ENCODE measurements at regions not wholly inside any gene's neighbourhood (a gene's known extent, or its start where the extent isn't known, plus 50 kb on each side); places are given as distances from the start of the nearest gene placed in this dataset.
A peak's percentile ranks its signal among the peaks of the same experiment; 100 is the strongest.

DNA sequence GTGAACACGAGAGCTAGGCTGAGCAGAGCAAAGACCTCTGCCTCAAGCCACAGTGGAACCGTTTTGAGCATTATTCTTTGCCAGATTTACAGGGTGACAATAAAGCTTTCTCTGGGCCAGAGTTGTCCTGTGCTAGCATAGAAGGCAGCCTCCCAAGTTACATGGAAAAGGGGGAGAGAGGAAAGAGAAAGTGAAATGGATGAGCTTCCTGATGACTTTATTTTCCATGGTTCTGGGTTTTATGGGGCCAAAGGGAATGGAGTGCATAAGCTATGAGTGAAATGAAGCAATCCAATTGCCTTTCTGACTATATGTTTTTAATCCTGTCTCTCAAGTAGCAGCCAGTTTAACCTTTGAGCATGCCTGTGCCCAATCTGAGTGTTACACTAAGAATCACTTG lies 428.4 kb downstream of the COG6 start:
- DNase-seq = no peak

GRCh38 chr13:40084934-40085333 lies 429.5 kb downstream of the COG6 start:
- DNase-seq = no peak

- no peak for DNase-seq
Measured at GRCh38 chr13:40087091-40088002, 431.9 kb downstream of the COG6 start.

- no peak for DNase-seq
Measured at GRCh38 chr13:40094056-40094455, 438.6 kb downstream of the COG6 start.

DNA sequence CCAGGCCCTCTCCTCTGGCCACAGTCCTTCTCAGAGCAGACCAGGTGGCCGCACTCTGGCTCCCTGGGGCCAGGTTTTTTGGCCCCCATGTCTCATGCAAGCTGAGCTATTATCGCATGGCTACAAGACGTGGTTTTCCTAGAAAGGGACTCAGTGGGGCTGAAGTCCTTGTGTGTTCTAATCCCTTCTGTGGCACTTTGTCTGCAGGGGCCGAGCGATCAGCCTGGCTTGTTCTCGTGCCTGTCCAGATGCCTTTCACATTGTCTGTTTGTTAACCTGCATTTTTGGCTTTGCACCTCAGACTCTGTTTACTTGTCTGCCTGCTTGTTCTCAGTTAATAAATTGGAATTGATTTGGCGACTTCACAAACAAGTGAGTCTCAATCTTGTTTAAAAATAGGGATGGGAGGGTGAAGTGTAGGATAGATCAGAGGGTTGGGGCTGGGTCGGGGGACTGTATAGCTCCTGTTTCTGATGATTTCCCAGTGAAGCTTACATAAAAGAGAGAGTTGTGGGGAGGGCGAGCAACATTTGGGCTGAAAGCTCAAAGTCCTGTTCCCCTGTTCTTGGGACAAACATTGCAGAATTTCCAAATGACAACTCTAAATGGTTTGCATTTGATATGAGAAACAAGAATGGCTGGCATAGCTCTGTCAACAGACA lies 440.4 kb downstream of the COG6 start:
- no peak for DNase-seq

GRCh38 chr13:40096357-40096901 lies 441.0 kb downstream of the COG6 start:
- peak; percentile 4 to 9 for DNase-seq

GRCh38 chr13:40098246-40098645 lies 442.8 kb downstream of the COG6 start:
- DNase-seq = no peak

DNA sequence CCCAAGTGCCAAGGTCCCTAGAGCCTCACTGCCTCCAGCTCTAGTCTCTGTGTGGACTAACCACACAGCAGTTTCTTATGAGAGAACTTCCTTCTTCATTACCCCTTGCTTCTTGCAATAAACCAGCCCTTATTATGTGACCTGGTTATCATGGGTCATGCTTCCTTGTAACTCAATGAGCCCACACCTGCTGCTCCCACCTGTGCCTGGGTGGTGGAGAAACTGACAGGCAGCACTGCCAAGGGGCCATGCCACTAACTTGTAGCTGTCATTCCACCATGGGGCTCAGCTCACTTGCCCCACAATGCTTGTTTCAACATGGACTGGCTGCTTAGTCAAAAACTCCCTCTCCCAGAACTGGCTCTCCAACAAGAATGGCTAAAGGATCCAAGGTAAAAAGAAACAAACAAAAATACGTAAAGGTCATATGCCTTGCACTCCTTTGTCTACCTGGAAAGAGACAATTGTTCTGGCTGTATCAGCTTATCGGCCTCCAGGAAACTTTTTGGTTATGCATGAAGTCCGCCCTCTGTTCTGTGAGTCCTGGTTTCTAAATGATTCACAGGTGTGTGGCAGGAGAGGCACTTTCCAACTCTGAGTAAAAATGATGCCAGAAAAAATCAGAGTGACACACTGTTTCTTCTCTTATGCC lies 446.4 kb downstream of the COG6 start:
- DNase-seq = no peak

DNA sequence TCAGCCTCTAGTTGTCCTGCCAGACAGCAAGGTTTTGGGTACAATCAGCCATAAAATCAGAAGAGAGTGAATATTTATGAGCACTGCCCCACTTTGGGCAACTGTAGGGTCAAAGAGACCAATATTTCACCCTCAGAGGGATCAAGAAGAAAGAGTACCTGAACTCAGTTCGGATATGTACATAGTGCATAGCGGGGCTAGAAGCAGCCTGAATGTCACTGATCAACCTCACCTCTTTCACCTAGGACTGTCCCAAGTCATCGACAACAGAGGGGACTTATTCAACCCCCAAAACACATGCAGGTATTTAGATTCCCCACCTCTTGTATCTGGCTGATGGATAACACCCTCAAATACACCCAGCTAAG lies 446.9 kb downstream of the COG6 start:
- DNase-seq = no peak

- peak in 1 of 2 donors; percentile 17 for DNase-seq
Measured at GRCh38 chr13:40102854-40103253, 447.4 kb downstream of the COG6 start.

GRCh38 chr13:40103864-40104263 lies 448.4 kb downstream of the COG6 start:
- no peak for DNase-seq

- no peak for DNase-seq
Measured at GRCh38 chr13:40105231-40105630, 449.8 kb downstream of the COG6 start.

- DNase-seq = no peak
Measured at GRCh38 chr13:40109351-40109844, 453.9 kb downstream of the COG6 start.

DNA sequence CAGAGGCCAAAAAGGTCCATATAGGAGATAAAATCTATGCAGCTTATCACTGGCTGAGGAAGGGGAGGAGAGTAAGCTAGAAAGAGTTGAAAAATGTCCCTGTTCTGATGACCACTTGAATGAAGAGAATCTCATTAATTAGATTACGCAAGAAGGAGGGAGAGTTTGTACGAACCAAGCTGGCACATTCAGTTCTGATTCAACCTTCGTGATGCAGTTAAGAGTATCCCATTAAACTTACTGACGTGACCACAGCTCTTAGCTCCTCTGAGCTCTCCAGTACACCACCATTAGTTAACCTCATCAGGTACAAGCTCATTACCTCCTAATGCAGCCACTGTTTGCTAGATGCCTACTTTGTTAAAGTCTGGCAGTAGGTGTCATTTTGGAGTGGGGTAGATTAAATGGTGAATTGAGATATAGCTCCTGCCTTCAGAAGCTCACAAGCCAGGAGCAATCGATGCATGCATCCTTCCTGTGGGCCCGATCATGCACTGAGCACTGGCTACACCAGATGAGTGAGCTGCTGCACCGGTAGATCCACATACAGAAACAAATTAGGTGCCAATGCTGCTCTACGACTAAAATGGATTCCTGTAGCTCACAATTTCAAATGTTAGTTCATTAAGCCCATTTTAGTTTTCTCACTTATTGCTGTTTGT lies 458.3 kb downstream of the COG6 start:
- DNase-seq = no peak

DNA sequence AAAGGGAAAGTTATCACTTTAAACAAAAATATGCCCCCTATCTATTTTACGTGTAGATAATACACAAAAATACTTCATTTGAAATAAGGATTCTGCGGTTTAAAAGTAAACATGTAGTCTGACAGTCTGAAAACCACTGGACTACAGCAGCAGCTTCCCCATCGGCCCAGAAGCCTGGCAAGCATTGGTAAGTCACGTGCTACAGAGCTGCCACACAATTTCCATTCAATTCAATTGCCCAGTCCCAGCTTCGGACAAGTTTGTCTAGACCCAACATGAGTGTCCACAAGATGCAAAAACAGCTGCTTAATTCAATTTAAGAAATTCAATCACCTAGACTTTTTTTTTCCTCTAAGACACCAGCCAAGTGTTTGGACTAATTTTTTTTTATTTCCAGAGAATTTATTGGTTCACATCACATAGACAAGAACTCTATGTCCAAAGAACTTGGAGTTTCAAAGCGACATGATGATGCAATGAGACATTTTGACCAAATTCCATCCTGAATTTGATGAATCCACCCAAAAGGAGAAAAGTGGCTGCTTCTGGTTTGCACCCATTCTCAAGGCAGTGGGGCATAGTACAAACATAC lies 458.9 kb downstream of the COG6 start:
- no peak for DNase-seq

DNA sequence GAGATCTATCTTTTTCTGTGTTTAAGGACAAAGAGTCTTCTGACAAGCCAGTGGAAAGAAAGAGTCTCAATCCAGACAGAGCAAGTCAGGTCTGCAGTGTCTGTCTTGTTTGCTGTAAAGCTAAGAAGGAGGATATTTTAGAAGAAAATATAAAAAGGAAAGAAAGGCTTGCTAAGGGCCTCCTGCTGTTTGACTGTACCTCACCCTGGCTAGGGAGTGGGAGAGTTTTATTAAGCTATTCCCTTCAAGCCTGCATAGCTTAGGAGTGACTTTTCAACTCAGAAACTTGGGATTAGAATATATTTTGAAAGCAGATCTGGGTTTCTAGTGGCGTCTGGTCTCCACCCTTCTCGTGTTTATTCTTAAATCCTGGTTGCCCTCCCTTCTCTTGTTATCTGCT lies 460.0 kb downstream of the COG6 start:
- DNase-seq = no peak

DNA sequence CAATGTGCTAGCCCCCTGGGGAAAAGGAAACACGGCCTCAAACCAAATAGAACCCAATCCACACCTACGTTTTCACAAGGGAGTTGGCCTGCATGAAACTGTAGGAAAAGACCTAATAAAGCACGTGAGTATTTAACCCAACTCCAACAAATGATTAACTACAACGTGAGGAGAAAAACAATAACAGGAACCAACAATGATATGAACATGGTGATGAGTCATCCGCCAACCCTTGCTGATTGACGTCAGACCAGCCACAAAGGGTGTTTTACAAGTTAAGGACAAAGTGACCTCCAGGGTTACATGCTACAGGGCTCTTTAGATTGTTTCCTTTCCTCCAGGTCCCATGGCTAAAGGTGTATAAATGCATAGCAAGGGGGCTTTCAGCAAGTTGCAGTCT lies 460.5 kb downstream of the COG6 start:
- DNase-seq = peak; percentile 37 to 38

DNA sequence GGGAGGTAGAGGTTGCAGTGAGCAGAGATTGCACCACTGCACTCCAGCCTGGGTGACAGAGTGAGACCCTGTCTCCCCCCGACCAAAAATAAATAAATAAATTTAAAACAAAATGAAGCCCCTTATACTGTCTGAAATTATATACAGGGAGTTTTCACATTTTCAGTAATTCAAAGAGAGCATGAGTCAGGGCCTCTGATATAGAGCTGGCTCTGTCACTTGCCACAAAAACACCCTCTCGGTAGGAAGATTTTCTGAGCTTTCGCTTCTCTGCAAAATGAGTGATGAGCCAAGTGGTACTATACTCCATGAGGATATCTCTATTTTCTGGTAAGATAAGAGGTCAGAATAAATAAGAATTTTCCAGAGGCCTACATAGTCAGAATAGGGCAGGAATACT lies 462.9 kb downstream of the COG6 start:
- no peak for DNase-seq

DNA sequence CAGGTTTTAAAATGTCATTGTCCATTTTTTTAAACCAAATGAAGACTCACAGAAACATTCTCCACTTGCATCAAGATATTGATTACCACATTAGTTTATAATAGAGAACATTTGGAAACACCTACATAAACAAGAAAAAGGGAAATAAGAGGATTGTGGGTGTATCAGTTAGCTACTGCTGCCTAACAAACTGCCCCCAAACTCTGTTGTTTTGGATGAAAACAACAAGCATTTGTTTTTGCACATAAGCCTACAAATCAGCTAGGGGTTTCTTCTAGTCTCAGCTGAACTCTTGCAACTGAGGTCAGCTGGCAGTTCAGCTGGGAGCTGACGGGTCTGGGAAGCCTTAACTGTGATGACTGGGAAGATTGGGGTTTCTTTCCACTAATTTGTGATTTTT lies 464.4 kb downstream of the COG6 start:
- DNase-seq = no peak

GRCh38 chr13:40120288-40120687 lies 464.8 kb downstream of the COG6 start:
- no peak for DNase-seq

GRCh38 chr13:40120781-40121180 lies 465.3 kb downstream of the COG6 start:
- DNase-seq = no peak

- DNase-seq = no peak
Measured at GRCh38 chr13:40121722-40122121, 466.3 kb downstream of the COG6 start.
